Jurkat, Clone E6-1 (cell line): ENCODE measurements at regions not wholly inside any gene's neighbourhood (a gene's known extent, or its start where the extent isn't known, plus 50 kb on each side); places are given as distances from the start of the nearest gene placed in this dataset.

ENCODE experiments used
- DNase-seq: peaks from one replicate; pipeline ENCODE4 v3.0.0-alpha.2; 2011; ENCODE audit warnings: low read depth, low spot score
- H3K4me3 ChIP-seq: 2 replicates; pipeline ENCODE4 v1.5.1; 2011; ENCODE audit warnings: mild to moderate bottlenecking, low read length, control low read depth, moderate library complexity

DNA sequence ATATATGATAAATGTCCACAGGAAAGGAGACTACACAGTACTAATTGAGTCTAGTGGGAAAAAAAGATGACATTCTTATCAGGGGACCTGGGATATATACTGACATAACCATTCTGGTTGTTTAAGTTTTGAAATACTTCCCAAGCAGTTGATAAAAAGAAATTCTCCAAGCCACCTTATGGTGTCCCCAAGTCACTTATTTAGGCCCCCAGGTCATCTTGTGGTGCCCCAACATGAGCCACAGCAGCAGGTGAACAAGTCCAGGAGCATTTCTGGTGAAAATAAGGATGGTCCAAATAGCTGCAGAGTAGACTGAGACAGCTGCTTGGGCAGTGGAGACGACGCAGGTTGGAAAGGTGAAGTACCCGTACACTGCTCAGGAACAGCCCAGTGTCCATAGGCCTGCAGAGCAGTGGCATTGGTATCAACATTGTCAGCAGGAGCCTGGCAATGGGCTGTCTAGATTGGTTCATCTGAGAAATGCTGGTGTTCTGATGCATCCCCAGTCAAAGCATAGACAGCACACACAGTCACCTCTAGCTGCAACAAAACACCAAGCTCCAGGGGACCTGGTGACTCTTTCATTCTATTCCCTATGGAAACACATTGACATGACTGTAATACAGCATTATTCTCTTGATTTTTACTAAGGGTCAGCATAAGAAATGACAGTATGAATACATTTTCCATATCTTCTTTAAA is 430.6 kb downstream of the NR2F1-AS1 start:
- H3K4me3 ChIP-seq: no peak overlapping the region
- no peak for DNase-seq

DNA sequence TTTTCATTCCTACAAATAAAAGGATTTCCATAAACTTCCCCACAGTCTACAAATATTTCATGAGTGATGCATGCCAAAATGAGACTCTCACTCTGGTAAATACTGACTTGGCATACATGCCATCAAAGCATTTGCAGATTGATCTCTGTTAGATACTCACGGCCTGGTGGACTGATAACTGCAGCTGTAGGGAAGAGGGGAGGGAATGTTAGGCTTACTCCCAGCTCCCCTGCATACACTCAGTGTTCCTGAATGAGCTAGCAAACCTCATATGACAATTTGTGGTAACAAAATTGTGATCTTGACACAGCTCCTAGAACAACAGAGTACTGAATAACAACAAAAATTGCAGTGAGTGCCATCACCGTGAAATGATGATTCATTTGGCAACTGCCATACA is 435.3 kb downstream of the NR2F1-AS1 start:
- no peak overlapping the region for H3K4me3 ChIP-seq
- no peak for DNase-seq

DNA sequence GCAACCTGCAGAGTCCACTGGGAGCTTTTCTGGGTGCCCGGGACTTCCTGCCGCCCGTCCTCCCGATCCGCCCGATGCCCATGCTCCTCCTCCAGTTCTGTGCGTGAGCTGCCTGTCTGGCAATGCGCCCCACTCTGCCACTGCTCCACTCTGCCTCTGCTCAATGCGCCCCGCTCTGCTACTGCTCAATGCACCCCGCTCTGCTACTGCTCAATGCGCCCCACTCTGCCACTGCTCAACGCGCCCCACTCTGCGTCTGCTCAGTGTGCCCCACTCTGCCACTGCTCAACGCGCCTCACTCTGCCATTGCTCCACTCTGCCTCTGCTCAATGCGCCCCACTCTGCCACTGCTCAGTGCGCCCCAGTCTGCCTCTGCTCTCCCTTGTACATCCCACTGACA is 436.0 kb downstream of the NR2F1-AS1 start:
- H3K4me3 ChIP-seq: no peak overlapping the region
- no peak for DNase-seq

DNA sequence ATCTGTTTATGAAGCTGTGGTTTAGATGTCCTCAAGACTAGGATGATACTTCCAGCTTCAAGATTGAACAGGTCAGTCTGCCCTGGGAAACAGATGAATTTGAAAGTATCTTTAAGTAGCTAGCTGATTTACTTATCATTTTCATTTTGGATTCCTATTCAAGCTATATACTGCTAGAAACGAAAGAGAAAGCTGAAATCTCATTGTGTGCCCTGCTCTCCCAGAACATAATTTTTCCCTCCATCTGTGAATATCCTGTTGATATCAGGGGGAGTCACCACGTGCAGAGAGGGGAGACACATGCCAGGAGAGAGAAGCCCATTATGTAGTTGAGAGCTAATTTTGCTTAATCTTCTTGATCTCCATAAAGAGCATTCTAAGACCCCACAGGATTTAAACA is 439.1 kb downstream of the NR2F1-AS1 start:
- no peak for DNase-seq
- no peak overlapping the region for H3K4me3 ChIP-seq

DNA sequence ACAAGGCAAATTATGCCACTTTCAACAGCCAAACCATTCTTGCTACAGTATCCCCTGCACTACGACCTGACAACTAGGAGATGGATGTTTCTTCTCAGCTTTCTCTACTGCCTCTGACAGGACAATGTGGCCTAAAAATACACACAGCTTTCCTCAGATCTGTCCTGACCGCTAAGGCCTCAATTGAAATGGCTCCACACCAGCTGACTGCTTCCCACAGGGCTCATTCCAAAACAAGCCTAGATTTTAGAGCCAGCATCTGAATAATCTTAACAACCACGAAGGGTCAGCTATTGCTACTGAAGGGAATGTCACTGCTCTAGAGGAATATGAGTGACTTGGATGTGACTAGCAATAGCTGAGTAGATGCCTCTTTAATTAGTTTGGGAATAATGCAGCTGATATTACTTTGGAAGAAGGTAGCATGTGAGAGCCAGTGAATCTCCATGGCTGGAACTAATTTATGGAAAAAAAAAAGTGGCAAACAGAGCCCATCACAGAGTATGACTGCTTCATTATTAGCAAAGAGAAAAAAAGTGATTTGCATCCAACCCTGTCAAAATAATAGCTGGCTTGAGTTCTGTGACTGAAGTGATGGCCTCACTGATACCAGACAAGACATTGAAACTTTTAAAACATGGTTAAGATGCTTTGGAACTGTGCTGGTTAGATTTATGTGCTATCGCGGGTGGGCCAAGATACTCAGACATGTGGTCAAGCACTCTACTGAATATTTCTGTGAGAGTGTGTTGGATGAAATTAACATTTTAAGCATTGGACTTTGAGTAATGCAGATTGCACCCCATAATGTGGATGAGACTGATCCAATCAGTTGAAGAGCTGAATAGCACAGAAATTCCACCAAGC is 450.2 kb downstream of the NR2F1-AS1 start:
- no peak overlapping the region for H3K4me3 ChIP-seq
- no peak for DNase-seq

DNA sequence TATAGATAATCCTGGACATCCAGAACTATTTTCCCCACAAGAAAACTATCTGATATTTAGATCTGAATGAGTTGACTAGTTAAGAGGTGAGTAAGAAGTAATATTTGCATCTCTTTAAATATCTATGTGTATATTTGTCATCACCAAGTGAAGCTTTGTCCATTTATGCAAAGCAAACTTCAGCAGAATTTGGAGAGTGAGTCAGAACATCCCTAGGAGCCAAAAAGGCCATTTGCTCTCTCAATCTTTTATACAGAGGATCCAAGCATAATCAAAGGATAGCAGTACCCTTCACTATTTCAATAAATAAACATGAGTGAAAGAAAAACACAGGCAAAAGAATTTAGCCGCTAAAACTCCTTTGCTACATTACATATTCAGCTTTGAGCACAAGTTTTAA is 454.4 kb downstream of the NR2F1-AS1 start:
- no peak overlapping the region for H3K4me3 ChIP-seq
- no peak for DNase-seq

DNA sequence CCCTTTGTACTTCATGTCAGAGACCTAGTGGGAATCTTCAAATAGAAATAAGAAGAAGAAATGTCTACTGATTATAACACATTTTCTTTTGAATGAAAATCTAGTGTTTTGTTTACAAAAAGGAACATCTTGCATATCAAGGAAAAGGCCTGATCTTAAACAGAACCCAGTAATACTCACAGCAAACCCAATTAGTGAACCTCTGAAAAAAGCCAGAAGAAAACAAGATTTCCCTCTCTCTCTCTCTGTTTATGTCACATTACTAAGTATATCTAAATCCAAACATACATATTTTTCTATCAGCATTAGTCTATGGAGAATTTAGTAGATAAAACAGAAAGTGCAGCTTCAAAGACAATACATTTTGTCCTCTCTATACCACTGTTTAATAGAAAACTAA is 457.9 kb downstream of the NR2F1-AS1 start:
- no peak overlapping the region for H3K4me3 ChIP-seq
- DNase-seq: no peak

DNA sequence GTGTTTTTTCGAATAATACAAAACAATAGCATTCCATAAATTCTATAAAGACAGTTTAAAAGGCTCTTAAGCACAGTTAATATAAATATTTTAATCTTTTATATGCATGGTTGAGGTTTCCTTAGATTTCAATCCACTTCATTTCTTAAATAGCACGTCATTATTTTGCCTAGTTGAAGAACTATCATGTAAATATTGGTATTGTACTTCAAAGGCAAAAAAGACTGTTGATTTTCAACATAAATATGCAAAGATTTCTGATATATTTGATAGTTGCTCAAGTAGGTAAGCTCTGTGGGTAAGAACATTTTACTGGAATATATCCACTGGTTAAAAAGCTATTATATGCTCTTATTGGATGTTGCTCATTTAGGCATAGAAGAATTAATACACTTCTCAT is 458.6 kb downstream of the NR2F1-AS1 start:
- H3K4me3 ChIP-seq: no peak overlapping the region
- DNase-seq: no peak

DNA sequence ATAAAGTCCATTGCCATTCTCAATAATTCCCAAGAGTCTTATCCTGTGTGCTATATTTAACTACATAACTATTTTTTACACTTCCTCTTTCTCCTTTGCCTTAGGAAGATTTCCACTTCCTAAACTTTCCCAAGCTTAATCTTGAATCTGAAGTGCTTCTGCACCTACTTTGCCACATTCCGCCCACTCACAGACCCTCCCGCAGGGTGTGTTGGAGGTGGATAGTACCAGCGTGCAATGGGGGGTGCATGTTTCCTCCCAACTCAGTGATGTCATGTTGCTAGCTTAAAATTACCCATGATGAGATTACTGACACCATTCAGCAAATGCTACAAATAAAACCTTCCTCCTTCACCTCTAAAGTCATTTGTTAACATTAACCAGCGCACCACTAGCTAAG is 460.2 kb downstream of the NR2F1-AS1 start:
- no peak overlapping the region for H3K4me3 ChIP-seq
- no peak for DNase-seq

DNA sequence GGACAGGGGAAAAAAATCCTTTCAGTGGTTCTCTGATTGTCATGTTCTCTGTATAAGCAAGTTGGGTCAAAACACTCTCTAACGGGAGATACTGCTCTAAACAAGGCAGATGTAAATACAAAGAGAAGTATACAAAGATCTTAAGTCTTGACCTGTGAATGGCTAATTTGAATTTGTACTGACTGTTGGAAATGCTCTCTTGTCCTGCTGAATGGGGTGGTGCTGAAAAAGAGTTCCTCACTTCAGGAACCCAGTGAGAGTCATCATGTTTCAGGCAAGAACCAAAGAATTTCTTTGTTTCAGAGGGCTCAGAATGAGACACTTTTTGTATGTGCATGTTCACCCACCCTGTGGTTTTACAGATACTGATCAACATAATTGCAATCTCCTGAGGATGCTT is 461.0 kb downstream of the NR2F1-AS1 start:
- H3K4me3 ChIP-seq: no peak overlapping the region
- DNase-seq: no peak

DNA sequence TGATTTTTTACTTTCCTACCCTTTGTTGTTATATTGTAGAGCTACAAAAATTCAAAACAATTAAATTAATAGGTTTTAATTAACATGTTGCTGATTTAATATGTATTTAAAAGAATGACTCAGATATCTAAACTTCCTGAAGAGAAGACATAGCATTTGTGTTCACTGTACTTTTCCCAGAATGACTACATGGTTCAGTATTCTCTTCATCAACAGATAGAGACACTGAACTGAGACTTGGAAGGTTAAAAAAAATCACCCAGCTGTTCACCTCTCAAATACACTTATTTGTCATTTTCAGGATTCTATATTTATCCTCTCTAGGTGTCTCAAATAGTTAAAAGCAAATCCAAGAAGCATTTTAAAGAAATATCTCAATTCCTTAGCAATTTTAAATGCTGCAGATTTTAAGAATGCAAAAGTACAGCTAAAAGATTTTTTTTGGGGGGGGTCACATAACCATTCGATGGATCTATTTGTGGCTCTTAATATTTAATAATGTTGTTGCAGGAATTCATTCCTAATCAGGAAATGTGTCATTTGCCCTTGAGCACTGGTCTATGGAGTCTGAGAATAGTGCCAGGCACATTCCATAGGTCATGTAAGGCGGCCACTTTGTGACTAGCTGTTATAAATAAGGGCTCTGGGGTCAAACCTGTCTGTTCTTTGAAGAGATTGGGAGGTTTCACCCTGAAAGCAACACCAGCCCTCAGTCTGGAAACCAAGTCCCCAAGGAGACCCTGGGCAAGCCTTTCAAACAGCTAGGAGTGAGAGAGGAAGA is 463.1 kb downstream of the NR2F1-AS1 start:
- DNase-seq: no peak
- H3K4me3 ChIP-seq: no peak overlapping the region

DNA sequence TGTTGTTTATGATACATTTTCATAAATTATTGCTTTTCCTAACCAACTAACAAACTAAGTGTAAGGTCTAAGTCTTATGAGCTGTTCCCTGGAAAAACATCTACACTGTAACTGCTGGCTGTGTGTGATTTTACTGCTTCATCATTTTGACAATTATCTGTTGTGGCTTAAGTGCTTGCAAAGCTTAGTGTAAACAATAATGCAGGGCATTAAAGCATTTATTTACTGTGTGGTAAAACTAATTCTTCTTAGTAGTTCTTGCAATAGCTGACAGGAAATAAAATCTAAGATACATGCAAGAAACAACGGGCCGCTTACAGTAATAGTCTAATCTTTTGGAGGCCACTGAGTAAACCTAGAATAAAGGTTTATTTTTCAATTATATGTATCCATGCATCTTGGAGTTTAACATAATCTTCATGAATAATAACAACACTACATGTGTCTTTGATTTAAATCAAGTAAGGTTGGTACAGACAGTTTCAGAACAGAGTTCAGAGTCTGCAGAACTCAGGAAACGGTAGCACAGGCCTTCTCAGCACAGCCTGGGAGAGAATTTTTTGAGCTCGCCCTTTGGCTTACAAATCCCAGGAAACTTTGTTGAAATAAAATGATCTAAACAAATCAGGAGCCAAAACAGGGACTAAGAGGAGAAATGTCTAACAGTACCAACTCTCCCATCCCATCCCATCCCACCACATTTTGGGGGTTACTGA is 473.1 kb downstream of the NR2F1-AS1 start:
- no peak for DNase-seq
- H3K4me3 ChIP-seq: no peak overlapping the region

DNA sequence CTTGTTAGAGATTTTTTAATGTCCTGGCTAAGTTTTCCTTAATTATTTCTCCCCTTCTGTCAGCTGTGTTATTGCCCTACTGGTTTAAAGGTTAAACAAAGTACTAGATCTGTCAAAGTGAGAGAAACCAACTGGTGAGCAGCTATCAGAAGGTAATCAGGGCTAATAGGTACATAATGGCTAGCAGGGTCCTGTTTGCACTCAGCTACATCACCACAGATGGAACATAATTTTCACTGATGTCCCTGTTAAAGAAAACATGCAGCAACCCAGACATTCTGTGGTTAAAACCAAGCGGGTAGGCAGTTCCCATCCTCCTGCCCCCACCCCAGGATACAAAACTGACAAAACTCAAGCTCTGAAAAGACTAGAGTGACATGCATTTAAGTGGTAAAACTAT is 473.9 kb downstream of the NR2F1-AS1 start:
- no peak for DNase-seq
- no peak overlapping the region for H3K4me3 ChIP-seq

DNA sequence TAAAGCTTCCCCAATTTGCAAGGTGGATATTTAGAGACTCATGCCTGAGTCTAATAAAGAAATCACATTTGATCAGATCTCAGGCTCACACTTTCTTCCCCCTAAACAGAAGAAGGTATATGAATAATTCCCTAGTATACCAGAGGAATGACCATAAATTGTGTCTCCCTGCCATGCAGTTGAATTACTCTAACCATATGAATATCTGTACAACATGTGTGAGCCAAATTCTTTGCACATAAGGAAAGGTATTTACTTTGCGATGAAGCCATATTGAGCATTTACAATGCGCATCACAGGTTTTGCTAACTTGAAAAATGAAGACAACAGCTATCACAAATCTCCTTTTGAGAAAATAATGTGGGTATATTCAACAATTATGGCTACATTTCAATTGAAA is 479.4 kb downstream of the NR2F1-AS1 start:
- H3K4me3 ChIP-seq: no peak overlapping the region
- DNase-seq: no peak

DNA sequence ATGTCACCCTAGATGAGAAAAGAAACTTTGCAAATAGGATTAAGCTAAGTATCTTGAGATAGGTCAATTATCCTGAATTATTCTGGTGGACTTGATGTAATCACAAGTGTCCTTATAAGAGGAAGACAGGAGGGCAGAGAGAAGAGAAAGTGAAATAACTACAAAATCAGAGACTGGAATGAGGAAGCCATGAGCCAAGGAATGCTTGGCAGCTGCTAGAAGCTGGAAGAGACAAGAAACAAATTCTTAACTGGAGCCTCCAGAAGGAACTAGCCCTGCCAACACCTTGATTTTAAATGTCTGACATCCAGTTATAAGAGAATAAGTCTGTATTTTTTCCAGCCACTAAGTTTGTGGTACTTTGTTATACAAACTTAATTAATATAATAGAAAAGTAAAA is 480.0 kb downstream of the NR2F1-AS1 start:
- no peak overlapping the region for H3K4me3 ChIP-seq
- DNase-seq: no peak

DNA sequence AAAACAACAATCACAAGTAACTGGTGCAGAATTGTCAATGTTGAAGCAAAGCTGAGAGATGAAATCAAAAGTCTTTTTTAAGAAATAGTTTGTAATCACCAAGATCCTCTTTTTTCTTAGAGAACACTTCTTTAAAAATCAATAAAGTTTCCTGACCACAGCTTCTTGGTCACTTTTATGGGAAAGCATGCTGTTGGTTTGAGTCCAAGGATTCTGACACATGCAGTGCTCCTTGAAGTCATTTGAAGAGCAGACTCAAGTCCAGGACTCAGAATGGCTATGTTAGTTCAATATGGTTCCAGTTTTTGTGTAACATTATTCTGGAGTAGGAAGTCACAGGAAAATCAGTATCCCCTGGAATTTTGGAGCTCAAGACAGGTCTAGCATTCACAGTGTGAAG is 480.6 kb downstream of the NR2F1-AS1 start:
- no peak for DNase-seq
- no peak overlapping the region for H3K4me3 ChIP-seq

DNA sequence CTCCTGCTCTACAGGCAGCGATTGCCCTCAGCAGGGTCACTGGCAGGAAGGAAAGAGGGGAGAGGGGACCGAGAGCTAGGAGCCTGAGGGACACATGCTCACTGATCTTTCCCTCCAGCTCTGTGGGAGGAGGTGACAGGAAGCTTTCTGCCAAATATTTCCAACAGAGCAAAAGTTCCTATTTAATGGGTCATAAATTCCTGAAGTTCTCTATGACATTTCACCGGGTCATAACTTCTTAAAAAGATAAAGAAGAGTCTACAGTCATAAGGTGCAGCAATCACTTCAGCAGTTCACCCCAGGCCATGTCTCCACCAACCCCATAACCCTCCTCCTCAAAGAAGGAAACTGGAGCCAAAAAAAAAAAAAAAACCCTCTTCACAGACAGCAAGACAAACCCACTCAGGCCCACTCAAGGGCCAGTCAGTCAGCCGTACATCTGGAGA is 481.1 kb downstream of the NR2F1-AS1 start:
- H3K4me3 ChIP-seq: no peak overlapping the region
- no peak for DNase-seq

DNA sequence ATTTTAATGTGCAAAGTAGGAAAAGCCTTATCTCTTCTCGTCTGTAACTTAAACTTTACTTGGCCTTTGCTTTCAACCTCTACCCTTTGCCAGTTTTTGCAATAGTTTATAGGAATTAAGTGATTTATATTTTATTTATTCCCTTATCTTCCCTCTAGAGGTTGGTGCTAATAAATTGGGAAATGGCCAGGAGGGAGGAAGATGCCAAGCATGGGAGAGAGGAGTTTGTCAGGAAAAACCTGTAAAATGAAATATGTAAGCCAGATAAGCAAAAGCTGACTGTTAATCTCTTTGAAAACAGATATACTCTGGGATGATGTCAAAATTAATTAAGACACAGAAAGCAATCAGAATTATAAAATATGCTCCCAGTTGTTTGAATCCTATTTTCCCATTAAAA is 484.5 kb downstream of the NR2F1-AS1 start:
- DNase-seq: no peak
- no peak overlapping the region for H3K4me3 ChIP-seq

DNA sequence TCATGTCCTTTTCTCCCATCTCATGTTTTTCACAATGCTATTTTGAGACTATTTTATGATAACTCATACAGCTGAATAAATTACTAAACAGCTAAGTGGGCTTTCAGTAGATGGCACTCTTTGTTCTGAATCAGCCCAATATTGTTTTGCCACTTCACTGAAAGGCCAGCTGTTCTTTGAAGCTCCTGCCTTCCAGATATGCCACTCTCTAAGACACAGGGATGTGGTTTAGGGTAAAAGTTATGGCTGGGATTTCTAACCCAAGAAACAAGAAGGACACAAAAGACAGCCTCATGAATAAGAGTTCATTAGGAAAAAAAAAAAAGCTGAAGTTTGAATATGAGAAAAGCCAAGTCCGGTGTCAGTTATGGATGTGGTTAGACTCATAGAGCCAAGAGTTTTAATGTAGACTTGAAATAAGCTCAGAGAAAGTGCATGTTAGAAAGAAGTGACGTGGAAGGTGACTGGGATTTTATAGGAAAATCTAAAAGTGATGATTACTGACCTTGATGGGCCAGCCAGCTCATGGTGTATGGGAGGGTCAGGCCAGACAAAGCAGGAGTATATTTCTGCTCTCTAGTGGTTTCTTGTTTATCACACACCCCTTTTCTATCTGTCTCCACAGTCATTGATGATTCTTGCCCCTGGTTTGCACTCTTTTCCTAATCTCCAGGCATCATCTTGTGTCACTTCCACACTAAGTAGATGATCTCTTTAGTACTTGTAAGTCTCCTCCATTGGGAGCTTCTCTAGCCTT is 488.5 kb downstream of the NR2F1-AS1 start:
- no peak for DNase-seq
- H3K4me3 ChIP-seq: no peak overlapping the region
